ENCODE measurements at regions not wholly inside any gene's neighbourhood (a gene's known extent, or its start where the extent isn't known, plus 50 kb on each side); places are given as distances from the start of the nearest gene placed in this dataset.

- TF ChIP-seq CTCF (IDR thresholded peaks at IDR 0.05) = no peak
- TF ChIP-seq POLR2A (IDR thresholded peaks at IDR 0.05) = no peak
Measured at GRCh38 chr12:89838833-89839232, 130.2 kb upstream of the ATP2B1 start.
